ENCODE measurements at regions not wholly inside any gene's neighbourhood (a gene's known extent, or its start where the extent isn't known, plus 50 kb on each side); places are given as distances from the start of the nearest gene placed in this dataset.
A peak's percentile ranks its signal among the peaks of the same experiment; 100 is the strongest.
"Not testable (repeated sequence)": the region's sequence is repeated elsewhere in the genome, so short reads cannot be mapped to it uniquely, and the experiment has no call there.

- Histone ChIP-seq H3K79me2 (ENCODE audit: control insufficient read depth, insufficient read depth, low read length) (no peaks in the 10 kb centered on the region), H3K4me1 (ENCODE audit: control insufficient read depth, extremely low read depth, insufficient read depth, low read length) (peaks cover 32% of the 10 kb centered on the region), H3K36me3 (ENCODE audit: control insufficient read depth, insufficient read depth, low read length) (no peaks in the 10 kb centered on the region), H4K20me1 (ENCODE audit: control insufficient read depth, extremely low read depth, insufficient read depth, low read length) (no peaks in the 10 kb centered on the region), H2AFZ (ENCODE audit: low read length) (no peak overlapping the region), H3K4me2 (ENCODE audit: extremely low read depth, insufficient read depth, low read length) (no peak overlapping the region), H3K4me3 (replicated peaks in 1 of 4; ENCODE audit: control extremely low read depth in 1 of 4, insufficient read depth in 1 of 4, low read depth in 3 of 4, low read length in 4 of 4) (no peak overlapping the region), H3K27me3 (ENCODE audit: control insufficient read depth, insufficient read depth, low read length) (no peaks in the 10 kb centered on the region), H3K9me3 (ENCODE audit: control insufficient read depth, insufficient read depth, low read depth, low read length) (no peaks in the 10 kb centered on the region), H3K27ac (ENCODE audit: insufficient read depth, low read length) (no peak overlapping the region), H3K9ac (ENCODE audit: insufficient read depth, low read length) (no peak overlapping the region)
- peak in 1 of 2 donors; percentile 55 for DNase-seq (ENCODE audit: low read depth in 2 of 2)
- TF ChIP-seq EZH2 (IDR thresholded peaks at IDR 0.05; ENCODE audit: low read length, missing control alignments), result no peak
- TF ChIP-seq, protein P1, sequence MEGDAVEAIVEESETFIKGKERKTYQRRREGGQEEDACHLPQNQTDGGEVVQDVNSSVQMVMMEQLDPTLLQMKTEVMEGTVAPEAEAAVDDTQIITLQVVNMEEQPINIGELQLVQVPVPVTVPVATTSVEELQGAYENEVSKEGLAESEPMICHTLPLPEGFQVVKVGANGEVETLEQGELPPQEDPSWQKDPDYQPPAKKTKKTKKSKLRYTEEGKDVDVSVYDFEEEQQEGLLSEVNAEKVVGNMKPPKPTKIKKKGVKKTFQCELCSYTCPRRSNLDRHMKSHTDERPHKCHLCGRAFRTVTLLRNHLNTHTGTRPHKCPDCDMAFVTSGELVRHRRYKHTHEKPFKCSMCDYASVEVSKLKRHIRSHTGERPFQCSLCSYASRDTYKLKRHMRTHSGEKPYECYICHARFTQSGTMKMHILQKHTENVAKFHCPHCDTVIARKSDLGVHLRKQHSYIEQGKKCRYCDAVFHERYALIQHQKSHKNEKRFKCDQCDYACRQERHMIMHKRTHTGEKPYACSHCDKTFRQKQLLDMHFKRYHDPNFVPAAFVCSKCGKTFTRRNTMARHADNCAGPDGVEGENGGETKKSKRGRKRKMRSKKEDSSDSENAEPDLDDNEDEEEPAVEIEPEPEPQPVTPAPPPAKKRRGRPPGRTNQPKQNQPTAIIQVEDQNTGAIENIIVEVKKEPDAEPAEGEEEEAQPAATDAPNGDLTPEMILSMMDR (conservative IDR thresholded peaks at IDR 0.05 in 1 of 2, IDR thresholded peaks at IDR 0.05 in 1 of 2; ENCODE audit: low read depth in 1 of 2, low read length in 2 of 2), result no peak
Measured at GRCh38 chr2:37800176-37800858, 124.8 kb upstream of the RMDN2 start.

DNA sequence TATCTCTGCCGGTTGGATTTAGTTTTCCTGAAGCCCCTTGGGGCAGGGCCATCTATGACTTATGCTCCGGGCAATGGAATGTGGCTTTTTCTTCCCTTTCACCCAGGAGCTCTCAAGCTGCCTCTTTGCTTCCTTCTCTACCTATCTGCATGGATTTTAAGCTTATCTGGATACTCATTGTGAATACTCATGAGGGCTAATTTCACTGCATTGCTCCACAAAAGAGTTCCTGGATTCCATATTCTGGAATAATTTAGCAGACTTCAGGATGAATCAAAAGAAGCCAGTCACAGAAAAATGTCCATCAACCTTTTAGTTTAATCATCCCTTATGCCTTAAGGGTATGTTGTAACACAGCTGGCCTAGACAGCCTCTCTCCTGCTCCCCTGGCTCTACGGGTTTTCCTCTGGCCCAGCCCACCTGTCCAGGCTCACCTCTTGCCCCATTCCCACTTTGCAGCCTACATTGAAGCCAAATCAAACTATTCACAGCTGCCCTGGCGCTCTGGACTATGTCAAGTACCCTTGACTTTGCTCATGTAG, 122.8 kb upstream of the RMDN2 start:
- H3K27ac ChIP-seq (ENCODE audit: insufficient read depth, low read length), result peak overlapping the region; percentile 31
- TF ChIP-seq, protein P1 (conservative IDR thresholded peaks at IDR 0.05 in 1 of 2, IDR thresholded peaks at IDR 0.05 in 1 of 2; ENCODE audit: low read depth in 1 of 2, low read length in 2 of 2), result no peak
- TF ChIP-seq EZH2 (IDR thresholded peaks at IDR 0.05; ENCODE audit: low read length, missing control alignments), result no peak
- no peak overlapping the region for H3K4me2 ChIP-seq (ENCODE audit: extremely low read depth, insufficient read depth, low read length)
- DNase-seq (ENCODE audit: low read depth in 2 of 2), result peak in 1 of 2 donors; percentile 66
- no peak overlapping the region for H2AFZ ChIP-seq (ENCODE audit: low read length)
- no peak overlapping the region for H3K4me3 ChIP-seq (replicated peaks in 1 of 4; ENCODE audit: control extremely low read depth in 1 of 4, insufficient read depth in 1 of 4, low read depth in 3 of 4, low read length in 4 of 4)
- no peaks in the 10 kb centered on the region for H3K27me3 ChIP-seq (ENCODE audit: control insufficient read depth, insufficient read depth, low read length)
- H3K9me3 ChIP-seq (ENCODE audit: control insufficient read depth, insufficient read depth, low read depth, low read length), result no peaks in the 10 kb centered on the region
- H3K9ac ChIP-seq (ENCODE audit: insufficient read depth, low read length), result no peak overlapping the region
- peaks cover 21% of the 10 kb centered on the region for H3K4me1 ChIP-seq (ENCODE audit: control insufficient read depth, extremely low read depth, insufficient read depth, low read length)
- no peaks in the 10 kb centered on the region for H4K20me1 ChIP-seq (ENCODE audit: control insufficient read depth, extremely low read depth, insufficient read depth, low read length)
- no peaks in the 10 kb centered on the region for H3K79me2 ChIP-seq (ENCODE audit: control insufficient read depth, insufficient read depth, low read length)
- H3K36me3 ChIP-seq (ENCODE audit: control insufficient read depth, insufficient read depth, low read length), result no peaks in the 10 kb centered on the region

- DNase-seq (ENCODE audit: low read depth in 2 of 2), result peak; percentile 90 to 92
- no peaks in the 10 kb centered on the region for H3K9me3 ChIP-seq (ENCODE audit: control insufficient read depth, insufficient read depth, low read depth, low read length)
- peaks cover 21% of the 10 kb centered on the region for H3K4me1 ChIP-seq (ENCODE audit: control insufficient read depth, extremely low read depth, insufficient read depth, low read length)
- H3K79me2 ChIP-seq (ENCODE audit: control insufficient read depth, insufficient read depth, low read length), result no peaks in the 10 kb centered on the region
- no peak overlapping the region for H3K27ac ChIP-seq (ENCODE audit: insufficient read depth, low read length)
- TF ChIP-seq EZH2 (IDR thresholded peaks at IDR 0.05; ENCODE audit: low read length, missing control alignments), result no peak
- TF ChIP-seq, protein P1 (conservative IDR thresholded peaks at IDR 0.05 in 1 of 2, IDR thresholded peaks at IDR 0.05 in 1 of 2; ENCODE audit: low read depth in 1 of 2, low read length in 2 of 2), result no peak
- H2AFZ ChIP-seq (ENCODE audit: low read length), result no peak overlapping the region
- H3K27me3 ChIP-seq (ENCODE audit: control insufficient read depth, insufficient read depth, low read length), result no peaks in the 10 kb centered on the region
- H3K4me2 ChIP-seq (ENCODE audit: extremely low read depth, insufficient read depth, low read length), result no peak overlapping the region
- H4K20me1 ChIP-seq (ENCODE audit: control insufficient read depth, extremely low read depth, insufficient read depth, low read length), result no peaks in the 10 kb centered on the region
- no peak overlapping the region for H3K4me3 ChIP-seq (replicated peaks in 1 of 4; ENCODE audit: control extremely low read depth in 1 of 4, insufficient read depth in 1 of 4, low read depth in 3 of 4, low read length in 4 of 4)
- no peak overlapping the region for H3K9ac ChIP-seq (ENCODE audit: insufficient read depth, low read length)
- no peaks in the 10 kb centered on the region for H3K36me3 ChIP-seq (ENCODE audit: control insufficient read depth, insufficient read depth, low read length)
Measured at GRCh38 chr2:37802899-37803379, 122.1 kb upstream of the RMDN2 start.

GRCh38 chr2:37806004-37806403, 119.1 kb upstream of the RMDN2 start:
- not testable (repeated sequence) for H2AFZ ChIP-seq (ENCODE audit: low read length); H3K27ac ChIP-seq (ENCODE audit: insufficient read depth, low read length); H4K20me1 ChIP-seq (ENCODE audit: control insufficient read depth, extremely low read depth, insufficient read depth, low read length); H3K9ac ChIP-seq (ENCODE audit: insufficient read depth, low read length); H3K9me3 ChIP-seq (ENCODE audit: control insufficient read depth, insufficient read depth, low read depth, low read length); H3K79me2 ChIP-seq (ENCODE audit: control insufficient read depth, insufficient read depth, low read length); H3K36me3 ChIP-seq (ENCODE audit: control insufficient read depth, insufficient read depth, low read length); H3K27me3 ChIP-seq (ENCODE audit: control insufficient read depth, insufficient read depth, low read length); H3K4me3 ChIP-seq (replicated peaks in 1 of 4; ENCODE audit: control extremely low read depth in 1 of 4, insufficient read depth in 1 of 4, low read depth in 3 of 4, low read length in 4 of 4); H3K4me2 ChIP-seq (ENCODE audit: extremely low read depth, insufficient read depth, low read length); DNase-seq (ENCODE audit: low read depth in 2 of 2)
- peaks cover 24% of the 10 kb centered on the region for H3K4me1 ChIP-seq (ENCODE audit: control insufficient read depth, extremely low read depth, insufficient read depth, low read length)
